ENCODE measurements at regions not wholly inside any gene's neighbourhood (a gene's known extent, or its start where the extent isn't known, plus 50 kb on each side); places are given as distances from the start of the nearest gene placed in this dataset.

- intact Hi-C loops (cut with DNase I, micrococcal nuclease), result no loop called here
- no peak for TF ChIP-seq CTCF (IDR thresholded peaks at IDR 0.05)
- no peak for ATAC-seq
Measured at GRCh38 chr4:102423375-102423774, 77.8 kb upstream of the NFKB1 start.

DNA sequence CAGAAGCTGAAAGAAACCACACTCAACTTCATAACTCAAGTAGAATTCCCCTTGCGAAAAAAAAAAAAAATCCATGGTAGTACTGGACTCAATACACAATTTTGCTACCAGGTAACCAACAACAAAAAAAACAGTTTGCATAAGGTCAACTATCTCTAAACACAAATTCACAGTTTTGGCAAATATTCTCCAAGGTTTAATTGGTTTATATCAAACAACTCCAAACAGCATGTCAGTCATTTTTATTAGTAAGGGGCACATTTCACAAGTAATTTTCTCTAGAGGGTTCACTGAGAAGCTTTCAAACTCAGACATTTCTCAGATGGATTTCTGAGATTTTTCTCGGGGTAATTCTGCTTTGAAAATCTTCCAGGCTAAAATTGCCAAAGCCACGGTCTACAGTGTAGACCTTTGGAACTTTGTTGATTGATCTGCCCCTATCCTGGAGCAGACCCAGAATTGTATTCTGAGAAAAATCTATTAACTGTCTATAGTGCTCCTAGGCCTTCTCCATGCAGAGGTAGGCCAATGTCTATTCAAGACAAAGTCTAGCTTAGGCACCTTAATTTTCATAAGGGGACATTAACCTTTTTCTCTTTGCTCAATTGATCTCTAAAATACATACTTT lies 73.7 kb upstream of the NFKB1 start:
- no peaks in the 10 kb centered on the region for H3K9me3 ChIP-seq
- intact Hi-C loops (cut with DNase I, micrococcal nuclease), result no loop called here
- no peaks in the 10 kb centered on the region for H3K36me3 ChIP-seq (ENCODE audit: low read depth)
- no peak overlapping the region for H3K4me3 ChIP-seq
- no peak for DNase-seq
- peaks cover 3% of the 10 kb centered on the region for H3K4me1 ChIP-seq (ENCODE audit: low read depth)
- TF ChIP-seq CTCF (IDR thresholded peaks at IDR 0.05), result no peak
- ATAC-seq, result no peak

More at GRCh38 chr4:102423375-102423774, 77.8 kb upstream of the NFKB1 start:
- Histone ChIP-seq H3K4me3 (no peak overlapping the region), H3K9me3 (no peaks in the 10 kb centered on the region), H3K36me3 (ENCODE audit: low read depth) (no peaks in the 10 kb centered on the region), H3K4me1 (ENCODE audit: low read depth) (no peaks in the 10 kb centered on the region)
- DNase-seq, result no peak

DNA sequence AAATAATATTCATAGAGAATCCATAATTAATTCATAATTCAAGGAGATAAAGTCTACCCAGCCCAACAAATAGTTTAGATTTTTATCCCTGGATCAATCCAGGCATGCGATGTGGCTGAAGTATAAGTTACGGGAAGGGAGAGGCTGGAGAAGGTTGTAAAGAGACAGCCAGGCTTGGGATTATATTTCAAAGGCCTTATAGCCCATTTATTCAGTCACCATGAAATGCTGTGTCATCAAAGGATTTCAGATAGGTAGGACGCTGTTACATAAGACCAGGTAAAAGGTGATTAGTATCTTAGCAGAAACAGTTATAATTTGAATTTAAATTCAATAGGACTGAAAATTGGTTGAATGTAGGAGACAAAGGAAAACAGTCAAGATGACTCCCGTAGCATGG lies 73.0 kb upstream of the NFKB1 start:
- ATAC-seq (peak; percentile 37), DNase-seq (no peak)
- no peak for TF ChIP-seq CTCF (IDR thresholded peaks at IDR 0.05)
- no peak overlapping the region for H3K4me3 ChIP-seq
- intact Hi-C loops (cut with DNase I, micrococcal nuclease), result no loop called here
- H3K4me1 ChIP-seq (ENCODE audit: low read depth), result peaks cover 3% of the 10 kb centered on the region
- no peaks in the 10 kb centered on the region for H3K36me3 ChIP-seq (ENCODE audit: low read depth)
- no peaks in the 10 kb centered on the region for H3K9me3 ChIP-seq

DNA sequence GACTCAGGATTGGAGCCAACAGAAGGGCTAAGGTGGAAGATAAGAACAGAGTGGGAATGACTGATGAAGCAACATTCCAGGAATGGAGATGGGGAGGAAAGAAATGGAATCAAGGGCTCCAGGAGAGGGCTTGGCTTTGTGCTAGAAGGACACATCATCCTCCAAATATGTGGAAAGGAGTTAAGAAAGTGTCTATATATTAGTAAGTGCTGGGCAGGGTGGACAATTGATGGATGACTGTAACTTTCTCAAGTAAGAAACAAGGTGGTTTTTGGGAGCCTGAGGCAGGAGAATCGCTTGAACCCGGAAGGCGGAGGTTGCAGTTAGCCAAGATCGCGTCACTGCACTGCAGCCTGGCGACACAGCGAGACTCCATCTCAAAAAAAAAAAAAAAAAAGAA lies 71.6 kb upstream of the NFKB1 start:
- intact Hi-C loops (cut with DNase I, micrococcal nuclease), result no loop called here
- no peak for ATAC-seq
- no peaks in the 10 kb centered on the region for H3K9me3 ChIP-seq
- no peak for TF ChIP-seq CTCF (IDR thresholded peaks at IDR 0.05)
- no peaks in the 10 kb centered on the region for H3K36me3 ChIP-seq (ENCODE audit: low read depth)
- no peak for DNase-seq
- H3K4me3 ChIP-seq, result no peak overlapping the region
- peaks cover 3% of the 10 kb centered on the region for H3K4me1 ChIP-seq (ENCODE audit: low read depth)

DNA sequence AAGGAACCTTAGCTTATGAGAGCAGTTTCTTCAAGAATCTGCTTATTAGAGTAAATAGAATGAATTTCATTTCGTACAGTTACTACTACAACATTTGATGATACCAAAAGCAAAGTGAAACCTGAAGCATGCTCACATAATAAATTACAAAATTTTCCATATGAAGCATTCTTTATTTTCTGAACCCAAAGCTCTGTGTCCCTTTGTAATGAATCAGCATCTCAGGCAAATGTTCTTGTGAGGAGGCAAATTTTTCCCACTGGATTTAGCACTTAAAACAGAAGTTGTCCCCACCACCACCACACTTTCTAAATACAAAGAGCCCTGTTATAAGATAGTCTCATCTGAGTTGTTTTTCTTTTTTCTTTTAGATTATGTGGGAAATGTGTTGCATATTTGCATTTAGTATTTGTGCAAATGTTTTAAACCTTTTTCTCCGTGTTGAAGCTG lies 70.7 kb upstream of the NFKB1 start:
- no peak for TF ChIP-seq CTCF (IDR thresholded peaks at IDR 0.05)
- intact Hi-C loops (cut with DNase I, micrococcal nuclease), result loop anchor here in 1 of 2 donors (5.0 kb wide), 1 partner anchor 667 kb away; the partner anchor contains the start of gene BDH2
- Histone ChIP-seq H3K9me3 (no peaks in the 10 kb centered on the region), H3K36me3 (ENCODE audit: low read depth) (no peaks in the 10 kb centered on the region), H3K4me1 (ENCODE audit: low read depth) (peaks cover 3% of the 10 kb centered on the region), H3K4me3 (peak overlapping the region; percentile 15)
- DNase-seq (no peak), ATAC-seq (no peak)

GRCh38 chr4:102431608-102431961 lies 69.6 kb upstream of the NFKB1 start:
- intact Hi-C loops (cut with DNase I, micrococcal nuclease), result loop anchor here in 1 of 2 donors (5.0 kb wide), 1 partner anchor 666 kb away; the partner anchor contains the start of gene BDH2
- DNase-seq, result no peak
- no peaks in the 10 kb centered on the region for H3K36me3 ChIP-seq (ENCODE audit: low read depth)
- peaks cover 3% of the 10 kb centered on the region for H3K4me1 ChIP-seq (ENCODE audit: low read depth)
- no peak for ATAC-seq
- no peaks in the 10 kb centered on the region for H3K9me3 ChIP-seq
- TF ChIP-seq CTCF (IDR thresholded peaks at IDR 0.05), result no peak
- H3K4me3 ChIP-seq, result peak overlapping the region; percentile 15

Measured in mucosa of descending colon (tissue), 3 donors.